GM23248 (cell line): ENCODE measurements at regions not wholly inside any gene's neighbourhood (a gene's known extent, or its start where the extent isn't known, plus 50 kb on each side); places are given as distances from the start of the nearest gene placed in this dataset.

Experiments
- EZH2 ChIP-seq: fragments of 200-600 bp; sonication (generic); IDR thresholded peaks from 2 replicates; pipeline ENCODE4 v1.6.1; 2018; ENCODE audit warnings: antibody characterized with exemption, mild to moderate bottlenecking; ENCODE audit not compliant: insufficient read depth, poor library complexity, severe bottlenecking
- EZH2phosphoT487 ChIP-seq: fragments of 200-600 bp; sonication (generic); IDR thresholded peaks from 2 replicates; pipeline ENCODE4 v1.6.1; 2018; ENCODE audit warnings: antibody characterized with exemption, moderate library complexity, mild to moderate bottlenecking, low read depth; ENCODE audit not compliant: insufficient read depth

- no peak for TF ChIP-seq EZH2
- TF ChIP-seq EZH2phosphoT487: no peak
These were observed 106.0 kb upstream of the MTAP start for GRCh38 chr9:21696411-21696871.
